ENCODE measurements at regions not wholly inside any gene's neighbourhood (a gene's known extent, or its start where the extent isn't known, plus 50 kb on each side); places are given as distances from the start of the nearest gene placed in this dataset.
"Not testable (repeated sequence)": the region's sequence is repeated elsewhere in the genome, so short reads cannot be mapped to it uniquely, and the experiment has no call there.

GRCh38 chr20:48215536-48215935 lies 430.3 kb upstream of the SULF2 start:
- DNase-seq, result no peak

GRCh38 chr20:48214601-48215000 lies 429.3 kb upstream of the SULF2 start:
- no peak for DNase-seq

- not testable (repeated sequence) for DNase-seq
Measured at GRCh38 chr20:48213635-48214034, 428.4 kb upstream of the SULF2 start.

GRCh38 chr20:48212806-48213509 lies 427.7 kb upstream of the SULF2 start:
- DNase-seq, result no peak

GRCh38 chr20:48211847-48212246 lies 426.6 kb upstream of the SULF2 start:
- DNase-seq, result no peak

- no peak for DNase-seq
Measured at GRCh38 chr20:48211238-48211637, 426.0 kb upstream of the SULF2 start.

DNA sequence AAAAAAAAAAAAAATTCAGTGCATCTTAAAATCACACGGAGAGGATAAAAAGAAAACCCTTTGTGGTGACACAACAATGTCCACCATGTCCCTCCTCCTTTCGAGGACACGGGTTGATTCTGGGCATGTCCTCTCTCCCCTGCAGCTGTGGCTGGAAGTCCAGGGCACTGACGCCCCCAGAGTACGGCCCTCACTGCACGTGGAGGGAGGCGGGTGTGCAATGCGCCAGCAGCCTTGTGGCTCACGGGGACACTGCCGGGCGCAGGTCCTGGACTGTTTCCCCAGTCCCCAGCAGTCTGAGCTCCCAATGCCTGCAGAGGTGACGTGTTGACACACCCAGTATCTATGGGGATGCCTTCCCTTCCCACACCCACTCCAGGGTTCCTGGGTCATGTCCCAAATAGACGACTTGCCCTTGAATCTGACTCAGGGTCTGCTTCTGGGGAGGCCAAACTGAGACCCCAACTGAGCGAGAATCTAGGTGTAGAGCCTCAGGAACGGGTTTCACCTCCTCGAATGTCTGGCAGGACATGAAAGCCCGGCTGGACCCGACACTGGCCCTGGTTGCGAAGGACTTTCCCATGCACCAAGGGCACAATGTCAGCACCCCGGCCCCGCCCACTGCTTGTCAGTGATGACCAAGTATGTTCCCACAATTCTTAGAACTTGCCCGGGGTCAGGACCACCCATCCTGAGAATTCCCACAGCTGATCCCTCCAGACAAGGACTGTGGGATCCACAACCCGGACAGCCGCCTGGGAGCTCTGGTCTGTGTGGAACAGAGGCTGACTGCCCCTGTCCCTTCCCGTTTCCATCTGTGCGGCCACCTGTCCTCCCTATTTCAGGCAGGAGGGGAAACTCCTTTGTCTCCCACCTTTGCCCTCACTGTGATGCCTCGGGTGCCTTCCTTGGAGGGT lies 425.1 kb upstream of the SULF2 start:
- no peak for DNase-seq

- no peak for DNase-seq
Measured at GRCh38 chr20:48209102-48209501, 423.8 kb upstream of the SULF2 start.

DNA sequence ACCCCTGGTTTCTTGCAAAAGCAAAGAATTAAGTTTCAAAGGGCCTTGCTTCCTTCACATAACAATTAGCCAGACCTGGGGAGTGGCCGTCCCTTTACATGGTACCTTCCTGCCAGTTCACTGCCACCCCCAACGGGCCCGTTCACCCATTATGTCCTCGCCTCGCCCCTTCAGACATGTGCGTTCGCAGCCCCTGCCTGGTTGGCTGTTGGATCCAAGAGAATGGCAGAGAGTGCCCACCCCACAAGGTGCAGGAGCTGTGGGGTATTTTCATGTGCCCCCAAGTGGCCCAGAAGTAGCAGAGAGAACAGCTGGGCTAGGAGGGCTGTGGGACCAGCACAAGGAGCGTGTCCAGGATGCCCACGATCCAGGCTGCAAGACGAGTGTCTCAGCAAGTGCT lies 422.9 kb upstream of the SULF2 start:
- no peak for DNase-seq

GRCh38 chr20:48207505-48207904 lies 422.2 kb upstream of the SULF2 start:
- no peak for DNase-seq

- no peak for DNase-seq
Measured at GRCh38 chr20:48205786-48206185, 420.5 kb upstream of the SULF2 start.

- DNase-seq, result no peak
Measured at GRCh38 chr20:48205281-48205782, 420.1 kb upstream of the SULF2 start.

DNA sequence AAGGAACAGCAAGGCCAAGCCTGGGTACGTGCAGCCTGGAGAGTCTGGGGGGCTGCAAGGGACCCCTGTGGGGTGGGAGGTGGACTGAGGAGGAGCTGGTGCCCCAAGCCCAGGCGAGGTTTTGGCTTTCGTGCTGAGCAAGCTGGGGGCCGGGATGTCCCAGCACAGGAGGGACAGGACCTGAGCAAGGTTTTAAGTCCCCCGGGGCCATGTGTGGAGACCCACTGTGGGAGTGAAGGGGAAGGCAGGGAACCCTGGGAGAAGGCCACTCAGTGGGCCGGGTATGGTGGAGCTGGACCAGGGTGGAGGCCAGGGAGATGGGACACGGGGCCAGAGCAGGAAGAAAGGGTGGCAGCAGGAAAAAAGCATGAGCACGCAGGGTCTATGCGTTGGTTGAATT lies 419.2 kb upstream of the SULF2 start:
- DNase-seq, result no peak

DNA sequence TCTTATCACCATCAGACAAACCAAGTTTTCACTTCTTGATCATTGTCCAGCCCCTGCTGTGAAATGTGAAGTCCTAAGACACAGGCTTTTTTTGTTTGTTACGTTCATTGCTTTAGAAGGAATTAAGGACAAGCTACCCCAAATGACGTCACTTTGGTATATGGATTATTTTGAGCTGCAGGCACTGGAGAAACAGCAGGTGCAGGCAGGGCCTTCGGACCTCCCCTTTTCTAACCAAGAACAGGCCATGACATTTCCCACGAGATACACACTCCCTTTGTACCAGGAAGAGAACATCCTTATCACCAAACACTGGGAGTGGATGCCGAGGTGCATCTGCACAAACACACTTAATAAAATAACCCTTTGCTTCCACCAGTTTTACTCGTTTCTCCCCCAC lies 418.0 kb upstream of the SULF2 start:
- DNase-seq, result no peak

DNA sequence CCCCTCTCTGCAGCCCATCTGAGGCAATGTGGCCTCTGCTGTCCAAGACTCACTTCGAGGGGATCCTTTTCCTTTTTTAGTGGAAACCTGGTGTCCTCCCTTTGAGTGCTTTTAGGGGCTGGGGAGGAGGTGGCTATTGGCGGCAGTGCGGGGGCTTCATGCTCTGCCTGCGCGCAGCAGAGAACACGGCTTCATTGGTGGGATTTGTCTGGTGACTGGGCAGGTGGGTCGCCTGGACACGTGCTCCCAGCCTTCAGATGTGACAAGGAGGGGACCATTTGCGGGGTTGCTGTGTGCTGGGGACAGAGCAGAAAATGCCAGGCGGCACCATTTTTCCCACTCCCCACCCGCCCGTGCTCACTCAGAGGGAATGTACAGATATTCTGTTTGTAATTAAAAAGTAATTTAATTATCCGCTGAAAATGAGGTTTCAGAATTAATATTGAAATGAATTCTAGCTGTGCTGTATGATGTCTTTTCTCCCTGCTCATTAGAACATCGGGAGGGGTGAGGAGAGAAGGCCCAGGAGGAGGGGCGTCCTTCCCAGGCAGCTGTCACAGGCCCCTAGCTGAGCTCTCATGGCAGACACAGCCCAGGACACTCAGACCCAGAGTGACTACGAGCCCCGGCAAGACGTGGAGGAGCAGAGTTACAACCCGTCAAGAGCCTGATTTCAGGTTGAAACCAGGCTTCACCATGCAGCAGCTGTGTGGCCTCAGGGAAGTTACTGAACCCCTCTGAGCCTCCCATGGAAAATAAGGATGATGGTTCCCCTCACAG lies 417.2 kb upstream of the SULF2 start:
- DNase-seq, result no peak

GRCh38 chr20:48201885-48202284 lies 416.6 kb upstream of the SULF2 start:
- no peak for DNase-seq

GRCh38 chr20:48201188-48201587 lies 415.9 kb upstream of the SULF2 start:
- no peak for DNase-seq

GRCh38 chr20:48198929-48199451 lies 413.7 kb upstream of the SULF2 start:
- no peak for DNase-seq

GRCh38 chr20:48197066-48197465 lies 411.8 kb upstream of the SULF2 start:
- DNase-seq, result no peak

DNA sequence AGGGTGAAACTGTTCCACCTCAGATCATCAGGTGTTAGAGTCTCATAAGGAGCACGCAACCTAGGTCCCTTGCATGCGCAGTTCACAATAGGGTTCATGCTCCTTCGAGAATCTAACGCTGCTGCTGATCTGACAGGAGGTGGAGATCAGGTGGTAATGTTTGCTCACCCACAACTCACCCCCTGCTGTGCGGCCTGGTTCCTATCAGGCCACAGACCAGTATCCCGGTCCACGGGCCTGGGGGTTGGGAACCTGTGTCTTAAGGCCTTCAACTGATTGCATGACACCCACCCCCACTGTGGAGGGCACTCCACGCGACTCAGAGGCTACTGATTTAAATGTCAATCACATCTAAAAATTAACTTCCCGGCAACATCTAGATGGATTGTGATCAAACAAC lies 411.2 kb upstream of the SULF2 start:
- DNase-seq, result no peak

GRCh38 chr20:48196001-48196400 lies 410.7 kb upstream of the SULF2 start:
- no peak for DNase-seq

DNA sequence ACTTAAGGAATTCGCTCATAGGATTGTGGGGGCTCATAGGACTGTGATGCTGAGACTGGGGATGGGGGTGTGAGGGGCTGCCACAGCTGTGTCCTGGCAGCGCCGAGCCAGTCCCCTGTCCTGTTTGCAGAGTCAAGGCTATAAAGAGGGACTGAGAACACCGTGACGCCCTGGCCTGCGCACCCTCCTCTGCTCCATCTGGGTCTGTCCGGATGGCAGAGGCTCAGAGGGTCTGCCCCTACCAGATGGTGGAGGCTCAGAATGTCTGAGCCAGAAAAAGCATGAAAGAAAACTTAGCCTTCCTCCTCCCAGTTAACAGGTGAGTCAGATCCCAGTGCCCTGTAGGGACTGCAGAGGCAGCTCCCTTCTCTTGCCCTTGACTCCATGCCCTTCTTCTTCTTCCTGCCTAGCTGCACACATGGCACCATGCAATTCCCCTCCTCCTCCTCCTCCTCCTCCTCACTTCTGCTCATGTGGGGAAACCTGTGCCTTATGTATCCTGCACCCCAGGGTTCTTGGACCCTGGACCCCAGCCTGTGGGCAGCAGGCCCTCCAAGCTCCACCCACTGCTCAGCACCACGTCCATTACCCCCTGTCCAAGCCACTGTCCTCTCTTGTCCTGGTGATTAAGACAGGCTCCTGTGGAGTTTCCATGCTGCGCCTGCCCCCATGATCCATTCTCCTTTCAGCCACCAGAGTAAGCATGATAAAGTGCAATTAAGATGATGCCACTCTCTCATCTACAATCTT lies 410.0 kb upstream of the SULF2 start:
- no peak for DNase-seq

Measured in activated CD4-positive, alpha-beta T cell treated with anti-CD3 and anti-CD28 coated beads, Interleukin-2, amount 50 U/mL, for 16 hours (primary cell).